Activated CD4-positive, CD25-positive, alpha-beta regulatory T cell treated with anti-CD3 and anti-CD28 coated beads, Interleukin-2, amount 50 U/mL, for 16 hours (primary cell): ENCODE measurements at regions not wholly inside any gene's neighbourhood (a gene's known extent, or its start where the extent isn't known, plus 50 kb on each side); places are given as distances from the start of the nearest gene placed in this dataset.

ENCODE experiments used
- DNase-seq: peaks from one replicate; pipeline ENCODE4 v3.0.0-alpha.2; 2020; ENCODE audit warnings: low read depth, low spot score

DNA sequence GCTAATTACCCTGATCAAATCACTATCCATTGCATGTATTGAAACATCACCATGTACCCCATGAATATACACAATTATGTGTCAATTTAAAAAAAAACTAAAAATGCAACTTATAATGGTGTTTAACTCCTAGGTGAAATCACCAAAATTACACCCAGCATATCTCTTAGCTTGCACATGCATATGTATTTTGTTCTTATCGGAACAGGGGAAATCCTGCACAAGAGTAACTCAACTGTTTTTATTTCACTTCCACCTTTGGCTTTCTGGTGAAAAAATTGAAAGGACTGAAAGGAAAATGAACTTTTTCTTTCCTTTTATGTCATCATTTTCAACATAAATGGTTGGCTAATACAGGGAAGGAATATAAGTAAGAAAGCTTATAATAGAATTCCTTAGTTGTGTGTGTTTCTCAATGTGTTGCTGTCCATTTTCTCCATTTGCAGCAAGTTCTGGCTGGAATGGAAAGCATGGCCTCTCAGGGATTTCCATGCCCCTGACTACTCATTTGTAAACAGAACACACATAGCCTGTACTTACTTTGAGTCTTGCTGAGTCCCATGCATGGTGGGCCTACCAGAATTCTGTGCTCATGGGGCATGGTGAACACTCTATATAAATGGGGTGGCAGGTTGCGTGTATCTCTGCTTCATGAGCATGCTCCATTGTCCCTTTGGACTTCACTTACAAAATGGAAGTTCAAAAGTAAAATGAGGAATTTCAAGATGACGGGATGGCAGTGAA, 462.0 kb downstream of the HS3ST3B1 start:
- DNase-seq = no peak

- no peak for DNase-seq
Observed at GRCh38 chr17:14760719-14761411, 460.0 kb downstream of the HS3ST3B1 start.

- no peak for DNase-seq
Observed at GRCh38 chr17:14760212-14760611, 459.3 kb downstream of the HS3ST3B1 start.

GRCh38 chr17:14759325-14759724, 458.4 kb downstream of the HS3ST3B1 start:
- no peak for DNase-seq

- no peak for DNase-seq
Observed at GRCh38 chr17:14756479-14756878, 455.6 kb downstream of the HS3ST3B1 start.

- DNase-seq = no peak
Observed at GRCh38 chr17:14755002-14755401, 454.1 kb downstream of the HS3ST3B1 start.

- DNase-seq = no peak
Observed at GRCh38 chr17:14753383-14753782, 452.5 kb downstream of the HS3ST3B1 start.

- DNase-seq = no peak
Observed at GRCh38 chr17:14752011-14752410, 451.1 kb downstream of the HS3ST3B1 start.

GRCh38 chr17:14750866-14751265, 450.0 kb downstream of the HS3ST3B1 start:
- no peak for DNase-seq

DNA sequence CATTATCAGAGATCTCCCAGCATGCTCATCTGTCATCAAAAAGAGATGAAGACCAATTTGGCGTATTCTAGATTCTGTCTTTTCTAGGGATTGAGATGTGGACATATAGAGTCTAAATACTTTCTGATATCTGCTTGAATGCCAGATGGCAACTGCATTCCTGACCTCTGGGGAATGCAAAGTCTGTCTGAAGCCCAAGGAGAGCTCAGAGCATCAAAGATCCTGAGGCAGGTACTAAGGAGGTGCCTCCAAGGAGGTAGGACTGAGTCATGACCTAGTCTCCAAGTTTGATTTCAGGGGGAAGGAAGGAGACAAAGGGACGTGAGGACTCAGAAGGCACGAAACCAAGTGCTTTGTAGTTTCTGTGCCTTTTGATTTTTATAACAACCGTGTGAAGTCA, 448.4 kb downstream of the HS3ST3B1 start:
- no peak for DNase-seq

DNA sequence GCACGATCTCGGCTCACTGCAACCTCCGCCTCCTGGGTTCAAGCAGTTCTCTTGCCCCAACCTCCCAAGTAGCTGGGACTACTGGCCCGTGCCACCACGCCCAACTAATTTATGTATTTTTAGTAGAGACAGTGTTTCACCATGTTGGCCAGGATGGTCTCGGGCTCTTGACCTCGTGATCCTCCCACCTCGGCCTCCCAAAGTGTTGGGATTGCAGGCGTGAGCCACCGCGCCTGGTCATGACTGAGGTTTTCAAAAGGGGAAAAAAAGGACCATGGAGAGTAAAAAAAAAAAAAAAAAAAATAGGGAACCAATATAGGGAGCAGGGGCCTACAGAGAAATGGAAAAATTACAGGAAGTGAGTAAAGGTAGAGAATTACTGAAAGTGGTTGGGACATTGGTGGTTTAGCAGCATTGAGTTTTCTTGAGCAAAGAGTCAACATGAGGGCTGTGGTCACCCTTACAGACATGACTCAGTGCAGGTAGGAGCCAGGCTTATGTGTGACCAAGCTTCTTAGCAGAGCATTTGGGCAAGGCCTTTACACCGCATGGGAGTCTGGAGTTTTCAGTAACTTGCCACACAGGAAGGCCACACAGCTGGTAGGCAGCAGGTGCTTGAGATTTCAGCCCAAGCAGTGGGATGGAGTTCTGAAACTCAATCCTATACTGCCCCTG, 447.3 kb downstream of the HS3ST3B1 start:
- DNase-seq = no peak

GRCh38 chr17:14747603-14747950, 446.7 kb downstream of the HS3ST3B1 start:
- DNase-seq = no peak

DNA sequence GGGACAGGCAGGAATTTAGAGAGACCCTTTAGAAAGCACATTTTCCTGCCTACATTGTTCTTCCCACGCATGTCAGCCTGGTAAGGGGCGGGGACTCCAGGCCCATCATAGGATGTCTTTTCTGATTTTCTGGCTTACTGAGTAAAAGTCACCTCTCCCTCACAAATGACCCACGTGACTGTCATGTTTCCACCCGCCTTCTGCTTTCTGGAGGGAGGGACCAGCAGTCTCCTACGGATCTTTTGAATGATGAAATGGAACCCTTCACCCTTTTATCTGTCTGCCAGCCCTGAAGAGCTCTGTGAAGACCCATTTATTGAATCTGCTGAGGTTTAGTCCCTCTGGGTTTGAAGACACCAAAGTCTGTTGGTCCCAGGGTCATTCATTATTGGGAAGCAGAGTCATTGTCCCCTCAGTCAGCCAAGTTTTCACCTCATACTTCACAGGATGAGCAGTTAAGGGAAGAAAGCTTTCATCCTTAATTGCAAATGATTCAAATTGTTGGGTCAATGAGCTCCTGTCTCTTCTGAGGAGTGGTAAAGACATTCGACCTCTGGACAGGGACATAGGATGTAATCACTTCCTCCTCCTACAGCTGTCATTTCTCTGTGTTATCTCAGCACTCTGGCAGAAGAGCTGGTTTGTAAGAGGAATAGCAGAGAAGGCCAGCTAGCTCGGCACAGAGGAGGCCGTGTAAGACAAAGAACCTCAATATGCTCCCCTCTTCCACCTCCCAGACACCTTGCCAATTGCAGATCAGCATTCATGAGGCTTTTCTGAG, 446.1 kb downstream of the HS3ST3B1 start:
- DNase-seq = no peak

DNA sequence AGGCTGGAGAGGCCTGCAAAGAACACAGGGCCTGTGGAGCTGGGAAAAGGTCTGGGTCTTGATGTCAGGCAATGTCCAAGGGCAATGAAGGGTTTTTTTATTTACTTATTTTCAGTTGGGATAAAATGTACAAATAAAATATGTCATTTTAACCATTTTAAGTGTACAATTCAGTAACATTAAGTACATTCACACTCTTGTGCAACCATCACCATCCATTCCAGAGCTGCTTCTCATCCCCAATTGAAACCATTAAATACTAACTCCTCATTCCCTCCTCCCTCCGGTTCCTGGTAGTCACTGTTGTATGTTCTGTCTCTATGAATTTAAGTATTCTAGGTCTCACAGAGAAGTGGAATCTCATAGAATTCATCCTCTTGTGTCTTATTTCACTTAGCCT, 444.7 kb downstream of the HS3ST3B1 start:
- no peak for DNase-seq

DNA sequence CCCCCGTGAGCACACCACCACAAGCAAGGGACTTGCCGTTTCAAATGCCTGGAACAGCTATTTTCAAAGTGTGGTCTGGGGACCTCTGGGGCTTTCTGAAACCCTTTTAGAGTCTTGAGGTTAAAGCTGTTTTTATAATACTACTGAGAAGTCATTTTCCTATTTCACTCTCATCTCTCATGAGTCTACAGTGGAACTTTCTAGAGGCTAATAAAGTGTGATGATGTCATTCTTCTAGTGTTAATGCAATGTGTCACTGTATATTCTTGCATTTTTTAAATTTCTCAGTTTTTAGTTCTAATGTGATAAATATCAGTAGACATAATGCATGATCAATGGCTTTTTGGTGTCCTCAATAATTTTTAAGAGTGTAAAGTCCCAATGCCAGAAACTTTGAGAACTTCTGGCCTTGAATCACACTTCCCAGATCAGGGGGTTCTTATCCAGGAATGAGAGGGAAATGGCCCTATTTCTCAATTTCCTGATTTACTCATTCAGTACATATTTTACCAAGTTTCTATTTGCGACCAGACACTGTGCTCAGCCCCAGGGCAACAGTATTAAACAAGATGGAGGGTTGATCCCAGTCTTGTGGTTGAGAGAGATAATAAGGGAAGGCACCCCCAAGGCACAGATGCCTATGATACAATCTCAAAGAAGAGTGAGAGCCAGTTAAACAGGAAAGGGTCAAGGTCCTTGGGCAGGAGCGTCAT, 444.0 kb downstream of the HS3ST3B1 start:
- DNase-seq = no peak

- DNase-seq = no peak
Observed at GRCh38 chr17:14741491-14741890, 440.6 kb downstream of the HS3ST3B1 start.

- no peak for DNase-seq
Observed at GRCh38 chr17:14739656-14740431, 439.0 kb downstream of the HS3ST3B1 start.

- no peak for DNase-seq
Observed at GRCh38 chr17:14738652-14738988, 437.7 kb downstream of the HS3ST3B1 start.

GRCh38 chr17:14737984-14738651, 437.2 kb downstream of the HS3ST3B1 start:
- no peak for DNase-seq

DNA sequence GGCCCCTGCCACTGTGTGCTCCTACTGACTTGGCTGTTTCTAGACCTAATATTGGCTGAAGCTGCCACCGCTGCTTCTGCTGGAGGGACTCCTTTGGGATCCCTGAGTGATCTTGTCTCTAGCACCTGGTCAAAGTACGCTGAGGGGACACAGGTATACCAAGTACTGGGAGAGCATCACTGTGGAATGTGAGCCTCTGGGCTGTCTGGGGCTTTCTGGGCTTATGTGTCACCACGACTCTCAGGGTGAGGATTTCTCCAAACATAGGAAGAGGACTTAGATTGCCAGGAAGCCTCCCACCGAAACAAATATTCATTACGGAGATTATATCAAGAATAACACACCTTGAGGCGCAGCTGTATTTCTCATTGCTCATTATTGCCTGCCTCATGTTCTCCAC, 435.8 kb downstream of the HS3ST3B1 start:
- no peak for DNase-seq
